Endothelial cell of umbilical vein (primary cell): ENCODE measurements at regions not wholly inside any gene's neighbourhood (a gene's known extent, or its start where the extent isn't known, plus 50 kb on each side); places are given as distances from the start of the nearest gene placed in this dataset.

ENCODE experiments used
- BruUV-seq: library from RNA; stranded (reverse); fragments of 400-500 nt; replicated peaks from 2 replicates; lab custom pipeline; 2021; lab: Mats Ljungman, UMichigan
- CTCF ChIA-PET: fragments of 300-600, 350-600 bp; sonication (Branson Sonifier 250); formaldehyde crosslinking; loops from one replicate; lab custom pipeline; 2021; ENCODE audit warnings: antibody characterized with exemption, inconsistent platforms; lab: Charles Lee
- POLR2A ChIA-PET: fragments of 300-600, 350-600 bp; sonication (Branson Sonifier 250); formaldehyde crosslinking; loops from one replicate; lab custom pipeline; 2021; ENCODE audit warnings: antibody characterized with exemption, inconsistent platforms; lab: Charles Lee
- DNase-seq: peaks from one replicate; pipeline ENCODE4 v3.0.0-alpha.2; 2011; ENCODE audit warnings: low read depth, low spot score
- FAIRE-seq: peaks from 2 replicates; lab custom pipeline; 2011; peaks lifted over from hg19 to GRCh38; lab: Jason Lieb, UNC
- H2AFZ ChIP-seq: 2 replicates; pipeline ENCODE4 v1.6.0; 2012; ENCODE audit warnings: low read depth, low read length, control low read depth, inconsistent platforms
- H3K27ac ChIP-seq: 2 replicates; pipeline ENCODE4 v1.5.1; 2011; ENCODE audit warnings: low read depth, mild to moderate bottlenecking, control low read depth, low read length, moderate library complexity; ENCODE audit not compliant: insufficient read depth
- H3K27me3 ChIP-seq, 2 experiments: 2 replicates each; pipeline versions ENCODE4 v1.6.0 to v1.6.1; 2011; ENCODE audit warnings: low read length in 2 of 2, mixed read lengths in 1 of 2; ENCODE audit not compliant: control insufficient read depth in 2 of 2, insufficient read depth in 2 of 2
- H3K36me3 ChIP-seq, 2 experiments: 2 replicates in 1 of 2; 3 replicates in 1 of 2; pipeline ENCODE4 v1.5.1; 2011; ENCODE audit warnings: low read length in 2 of 2, mild to moderate bottlenecking in 1 of 2, moderate library complexity in 1 of 2; ENCODE audit not compliant: control insufficient read depth in 2 of 2, insufficient read depth in 2 of 2; ENCODE audit errors: extremely low read depth in 1 of 2
- H3K4me1 ChIP-seq: 3 replicates; pipeline ENCODE4 v1.5.1; 2011; ENCODE audit warnings: mild to moderate bottlenecking, low read length; ENCODE audit not compliant: control insufficient read depth, insufficient read depth; ENCODE audit errors: extremely low read depth
- H3K4me2 ChIP-seq: 2 replicates; pipeline ENCODE4 v1.6.1; 2011; ENCODE audit warnings: low read length, control low read depth, mixed read lengths; ENCODE audit not compliant: insufficient read depth
- H3K4me3 ChIP-seq, 3 experiments: fragments of 200-600 bp in 1 of 3; sonication (generic), shearing (Covaris generic) in 1 of 3; replicated peaks in 1 of 3; 2 replicates each; pipeline ENCODE4 v1.5.1; 2011 to 2016; ENCODE audit warnings: control low read depth in 3 of 3, low read length in 3 of 3, mild to moderate bottlenecking in 2 of 3, inconsistent platforms in 1 of 3, low read depth in 1 of 3, moderate library complexity in 1 of 3; ENCODE audit not compliant: insufficient read depth in 1 of 3
- H3K79me2 ChIP-seq: 2 replicates; pipeline ENCODE4 v1.6.0; 2012; ENCODE audit warnings: low read length, inconsistent platforms; ENCODE audit not compliant: control insufficient read depth, insufficient read depth
- H3K9ac ChIP-seq: replicated peaks from 2 replicates; pipeline ENCODE3; 2011; ENCODE audit warnings: low read length, control low read depth; ENCODE audit not compliant: insufficient read depth; ENCODE audit errors: extremely low read depth
- H3K9me1 ChIP-seq: replicated peaks from 3 replicates; pipeline ENCODE4 v1.6.0; 2011; ENCODE audit warnings: mild to moderate bottlenecking, low read length; ENCODE audit not compliant: control insufficient read depth, insufficient read depth; ENCODE audit errors: extremely low read depth
- H3K9me3 ChIP-seq: replicated peaks from 2 replicates; pipeline ENCODE4 v1.5.1; 2012; ENCODE audit warnings: low read length, inconsistent platforms; ENCODE audit not compliant: control insufficient read depth, insufficient read depth
- H4K20me1 ChIP-seq: replicated peaks from 2 replicates; pipeline ENCODE3; 2011; ENCODE audit warnings: mild to moderate bottlenecking, low read length; ENCODE audit not compliant: control insufficient read depth, insufficient read depth; ENCODE audit errors: extremely low read depth
- CTCF ChIP-seq, 2 donors: IDR thresholded peaks; 1 replicate in 1 of 2; 2 replicates in 1 of 2; pipeline ENCODE4 v1.5.1; 2011; ENCODE audit warnings: low read length in 2 of 2, mild to moderate bottlenecking in 2 of 2, moderate library complexity in 2 of 2, control low read depth in 1 of 2, inconsistent platforms in 1 of 2, low read depth in 1 of 2; ENCODE audit not compliant: insufficient read depth in 1 of 2; ENCODE audit errors: extremely low read depth in 1 of 2
- EZH2 ChIP-seq: IDR thresholded peaks from 2 replicates; pipeline ENCODE4 v1.6.1; 2012; ENCODE audit warnings: borderline replicate concordance, low read depth, mild to moderate bottlenecking, moderate library complexity, low read length, inconsistent platforms; ENCODE audit not compliant: severe bottlenecking
- FOS ChIP-seq: IDR thresholded peaks from 2 replicates; pipeline ENCODE4 v1.6.1; 2011; ENCODE audit warnings: mild to moderate bottlenecking, low read length, moderate library complexity, borderline replicate concordance; ENCODE audit not compliant: insufficient read depth
- GATA2 ChIP-seq: IDR thresholded peaks from 2 replicates; pipeline ENCODE4 v1.7.0; 2011; ENCODE audit warnings: low read depth, mild to moderate bottlenecking, moderate library complexity, mixed read lengths, low read length; ENCODE audit not compliant: insufficient read length, insufficient read depth
- JUN ChIP-seq: IDR thresholded peaks from 2 replicates; pipeline ENCODE4 v1.6.1; 2011; ENCODE audit warnings: borderline replicate concordance, low read depth; ENCODE audit not compliant: insufficient read length, insufficient read depth
- MAX ChIP-seq: IDR thresholded peaks from 2 replicates; pipeline ENCODE4 v1.6.1; 2011; ENCODE audit not compliant: insufficient read depth, insufficient read length
- MYC ChIP-seq: IDR thresholded peaks from one replicate; pipeline ENCODE4 v1.6.1; 2011; ENCODE audit warnings: mild to moderate bottlenecking, low read depth, low read length
- POLR2A ChIP-seq: IDR thresholded peaks from 2 replicates; pipeline ENCODE4 v1.6.1; 2012; ENCODE audit warnings: low read depth, mild to moderate bottlenecking, control low read depth, low read length
- POLR2AphosphoS5 ChIP-seq: IDR thresholded peaks from 2 replicates; pipeline ENCODE4 v1.6.1; 2012; ENCODE audit warnings: low read depth, mild to moderate bottlenecking, control low read depth, low read length, moderate library complexity; ENCODE audit not compliant: insufficient read depth
- dilution Hi-C: fragments of 300-500 bp; cut with MboI; formaldehyde crosslinking; loops from one replicate; pipeline ENCODE4 v1.15.0; 2019; ENCODE audit warnings: low sequenced_read_pairs; ENCODE audit not compliant: extremely low pct_ligation_motif_present
- intact Hi-C: fragments of 100-400 bp; cut with micrococcal nuclease; formaldehyde crosslinking; loops from one replicate; pipeline ENCODE4 v1.10.0; 2022

GRCh38 chr5:6823996-6824395 lies 110.8 kb downstream of the TENT4A start:
- H3K9me3 ChIP-seq = no peaks in the 10 kb centered on the region
- no peak overlapping the region for H2AFZ ChIP-seq
- FAIRE-seq (no peak), DNase-seq (no peak)
- CTCF ChIA-PET = interaction anchor here (0.7 kb wide), 1 partner anchor 58 kb away, joined by 4 read pairs; no protein-coding TSS in a partner anchor
- H3K9ac ChIP-seq = no peak overlapping the region
- POLR2A ChIA-PET = no interaction called here
- H3K9me1 ChIP-seq = no peaks in the 10 kb centered on the region
- H3K36me3 ChIP-seq = no peaks in the 10 kb centered on the region
- intact Hi-C loops = loop anchor here (5.0 kb wide), 1 partner anchor 993 kb away; no protein-coding TSS in a partner anchor
- H4K20me1 ChIP-seq = no peaks in the 10 kb centered on the region
- no peaks in the 10 kb centered on the region for H3K79me2 ChIP-seq
- H3K27me3 ChIP-seq = no peaks in the 10 kb centered on the region
- no peak overlapping the region for H3K27ac ChIP-seq
- no peaks in the 10 kb centered on the region for H3K4me1 ChIP-seq
- dilution Hi-C loops = no loop called here
- no peak overlapping the region for H3K4me2 ChIP-seq
- H3K4me3 ChIP-seq = no peak overlapping the region
- no TSS peak for BruUV-seq
- TF ChIP-seq MYC (no peak), POLR2AphosphoS5 (no peak), EZH2 (no peak), JUN (no peak), FOS (no peak), GATA2 (no peak), MAX (no peak), POLR2A (no peak), CTCF (IDR thresholded peaks at IDR 0.05; ENCODE audit: extremely low read depth in 1 of 2, insufficient read depth in 1 of 2, low read depth in 1 of 2, low read length in 2 of 2) (no peak)
